ENCODE measurements at regions not wholly inside any gene's neighbourhood (a gene's known extent, or its start where the extent isn't known, plus 50 kb on each side); places are given as distances from the start of the nearest gene placed in this dataset.
"Not testable (repeated sequence)": the region's sequence is repeated elsewhere in the genome, so short reads cannot be mapped to it uniquely, and the experiment has no call there.

DNA sequence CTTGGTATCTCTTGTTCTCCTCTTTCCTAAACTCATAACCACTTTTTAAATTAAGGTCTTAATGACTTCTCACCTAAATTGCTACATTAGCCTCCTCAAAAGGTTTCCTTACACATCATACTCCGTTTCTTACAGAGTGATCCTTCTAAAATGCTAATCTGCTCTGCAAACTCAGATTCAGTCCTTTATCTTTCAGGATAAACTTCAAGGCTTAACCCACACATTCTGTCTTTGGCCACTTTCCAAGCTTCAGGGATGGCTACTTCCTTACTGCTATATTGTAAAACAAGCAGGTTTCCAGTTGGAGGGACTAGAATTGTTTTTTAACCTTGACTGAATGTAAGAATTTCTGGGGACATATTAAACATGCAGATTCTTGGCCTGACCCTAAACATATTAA, 105.5 kb upstream of the CHD1 start:
- no peak for DNase-seq (ENCODE audit: low read depth in 4 of 4, low spot score in 3 of 4)

DNA sequence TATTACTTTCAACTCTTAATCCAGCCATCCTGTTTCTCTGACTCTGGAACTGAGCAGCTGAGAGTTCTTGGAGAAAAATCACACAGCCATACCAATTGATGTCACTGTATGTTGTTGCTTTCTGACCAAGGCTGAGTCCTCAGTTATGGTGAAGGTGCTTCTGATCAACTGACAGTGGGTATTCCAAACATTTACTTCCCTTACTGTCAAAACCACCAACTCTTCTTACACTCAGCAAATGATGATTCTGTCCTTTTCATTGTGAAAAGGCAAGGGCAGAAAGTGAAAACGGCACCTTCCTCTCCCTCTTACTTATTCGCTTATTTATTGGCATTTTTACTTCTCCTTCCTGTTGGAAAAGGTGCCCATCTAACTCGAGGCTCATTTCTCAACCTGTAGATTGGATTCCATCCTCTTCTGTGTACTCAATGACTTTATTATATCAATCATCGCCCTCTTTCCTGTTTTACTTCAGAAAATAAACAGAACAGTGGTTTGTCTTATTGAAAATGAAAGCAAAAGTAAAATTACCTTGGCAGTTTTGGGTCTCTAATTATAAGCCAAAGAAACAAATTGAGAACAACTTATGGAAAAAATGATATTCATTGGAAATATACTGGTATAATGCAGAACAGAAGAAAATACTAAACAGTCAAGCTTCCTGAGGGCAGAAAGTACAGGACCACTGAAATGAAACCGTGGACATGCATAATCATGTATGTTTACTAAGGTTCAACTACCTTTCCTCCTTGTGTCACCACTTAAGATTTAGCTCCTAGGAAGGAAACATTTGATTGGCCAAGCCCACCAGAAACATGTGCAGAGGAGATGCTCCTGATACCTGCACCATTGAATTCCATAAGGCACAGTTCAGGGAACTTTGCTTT, 104.5 kb upstream of the CHD1 start:
- no peak for DNase-seq (ENCODE audit: low read depth in 4 of 4, low spot score in 3 of 4)

DNA sequence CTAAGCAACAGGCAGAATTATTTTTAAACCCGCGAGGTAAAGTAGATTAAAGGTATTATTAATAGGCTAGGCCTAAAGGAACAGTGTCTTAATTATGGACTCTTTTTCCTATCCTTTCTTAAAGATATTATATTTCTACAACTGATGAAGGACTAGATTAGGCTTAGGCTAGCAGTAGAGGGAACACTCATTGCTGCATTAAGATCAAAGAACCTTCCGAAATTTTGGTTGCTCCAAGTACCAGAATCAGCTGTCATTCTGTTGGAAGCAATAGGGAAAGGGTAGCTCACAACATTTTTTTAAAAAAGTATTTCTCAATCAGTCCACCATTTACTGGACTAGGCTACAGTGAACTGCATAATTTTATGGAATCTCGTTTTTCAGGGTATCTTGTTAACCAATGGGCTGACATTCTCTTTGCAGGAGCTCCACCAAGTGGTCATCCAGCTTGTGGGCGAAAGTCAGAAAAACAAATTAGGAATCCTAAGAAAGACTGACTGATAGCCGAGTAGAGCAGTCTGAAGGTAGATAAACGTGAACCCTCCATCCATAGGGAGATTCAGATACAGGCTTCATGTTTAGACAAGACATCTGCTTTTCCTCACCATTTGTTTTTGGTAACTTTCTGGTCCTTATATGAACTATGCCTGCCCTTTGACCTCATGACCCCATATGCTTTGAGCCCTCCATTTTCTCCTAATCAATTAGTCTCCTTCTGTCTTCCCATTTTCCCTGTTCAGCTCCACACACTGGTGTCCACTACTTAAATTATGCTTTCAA, 103.6 kb upstream of the CHD1 start:
- DNase-seq (ENCODE audit: low read depth in 4 of 4, low spot score in 3 of 4): peak in 2 of 4 donors; percentile 48 to 54

DNA sequence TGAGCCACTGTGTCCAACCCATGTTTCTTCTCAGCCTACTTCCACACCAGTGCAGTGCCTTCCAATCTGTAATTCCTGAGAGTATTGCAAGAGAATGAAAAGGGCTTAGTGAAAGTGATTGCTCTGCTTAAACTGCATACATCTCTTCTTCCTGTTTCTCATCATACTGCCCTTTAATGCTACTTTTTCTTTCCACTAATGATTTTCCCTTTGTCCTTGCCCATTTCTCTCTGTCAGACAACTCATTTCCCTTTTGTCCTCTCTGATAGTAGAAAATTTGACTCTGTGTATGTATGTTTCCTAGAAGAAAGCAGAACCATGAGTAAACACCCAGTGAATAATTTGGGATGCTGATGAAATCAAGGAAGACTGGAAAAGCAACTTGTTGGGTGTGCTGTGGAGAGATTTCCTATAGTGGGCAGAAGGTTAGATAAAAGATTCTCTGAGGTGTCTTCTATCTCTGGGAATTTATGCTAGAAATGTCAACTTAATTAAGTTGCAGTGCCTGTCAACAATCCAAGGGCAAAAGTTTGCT, 102.2 kb upstream of the CHD1 start:
- DNase-seq (ENCODE audit: low read depth in 4 of 4, low spot score in 3 of 4): no peak

DNA sequence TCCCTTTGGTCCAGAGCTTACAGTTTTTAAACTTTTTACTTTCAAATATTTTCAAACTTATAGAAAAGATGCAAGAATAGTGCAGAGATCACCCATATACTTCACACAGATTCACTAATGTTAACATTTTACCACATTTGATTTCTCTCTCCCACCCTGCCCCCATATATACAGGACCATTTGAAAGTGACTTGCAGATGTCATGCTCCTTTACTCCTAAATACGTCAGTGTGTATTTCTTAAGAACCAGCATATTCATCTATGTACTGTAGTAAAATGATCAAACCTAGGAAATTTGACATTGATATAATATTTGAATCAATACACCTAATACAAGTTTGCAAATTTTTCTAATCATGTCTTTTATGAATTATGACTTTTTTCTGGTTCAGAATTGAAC, 100.4 kb upstream of the CHD1 start:
- DNase-seq (ENCODE audit: low read depth in 4 of 4, low spot score in 3 of 4): no peak

DNA sequence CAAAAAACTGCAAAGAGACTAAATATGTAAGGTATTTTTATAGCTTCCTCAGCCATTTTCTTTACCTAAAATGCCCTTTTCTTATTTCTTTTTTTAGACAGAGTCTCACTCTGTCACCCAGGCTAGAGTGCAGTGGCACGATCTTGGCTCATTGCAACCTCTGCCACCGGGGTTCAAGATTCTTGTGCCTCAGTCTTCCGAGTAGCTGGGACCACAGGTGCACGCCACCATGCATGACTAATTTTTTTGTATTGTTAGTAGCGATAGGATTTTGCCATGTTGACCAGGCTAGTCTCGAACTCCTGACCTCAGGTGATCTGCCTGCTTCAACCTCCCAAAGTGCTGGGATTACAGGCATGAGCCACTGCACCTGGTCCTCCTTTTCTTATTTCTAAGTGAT, 99.4 kb upstream of the CHD1 start:
- DNase-seq (ENCODE audit: low read depth in 4 of 4, low spot score in 3 of 4): not testable (repeated sequence)

DNA sequence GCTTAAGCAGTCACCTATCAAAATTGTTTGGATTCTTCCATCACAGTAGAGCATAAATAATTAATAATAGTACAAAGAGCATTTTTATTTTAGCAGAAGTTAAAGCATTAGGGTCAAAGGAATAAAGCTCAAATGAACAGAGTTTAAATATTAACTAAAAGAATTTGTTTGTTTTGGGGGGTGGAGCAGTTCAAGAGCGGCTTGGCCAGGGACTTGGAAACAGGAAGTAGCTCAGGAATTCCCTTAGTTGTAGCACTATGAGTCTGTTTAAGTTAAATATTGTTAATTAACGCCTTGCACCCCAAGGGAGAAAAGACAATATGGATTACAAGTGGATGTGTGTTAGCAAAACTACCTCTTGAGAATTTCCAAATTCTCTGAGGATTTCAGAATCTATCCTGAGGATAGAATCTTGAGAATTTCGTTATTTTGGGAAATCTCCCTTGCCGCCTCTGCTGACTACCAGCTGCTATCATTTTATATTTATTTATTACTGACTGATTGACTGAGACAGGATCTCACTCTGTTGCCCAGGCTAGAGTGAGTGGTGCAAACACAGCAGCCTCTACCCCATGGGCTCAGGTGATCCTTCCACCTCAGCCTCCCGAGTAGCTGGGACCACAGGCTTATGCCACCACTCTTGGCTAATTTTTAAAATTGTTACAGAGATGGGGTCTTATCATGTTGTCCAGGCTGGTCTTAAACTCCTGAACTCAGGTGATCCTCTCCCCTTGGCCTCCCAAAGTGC, 96.7 kb upstream of the CHD1 start:
- DNase-seq (ENCODE audit: low read depth in 4 of 4, low spot score in 3 of 4): peak in 1 of 4 donors; percentile 19

DNA sequence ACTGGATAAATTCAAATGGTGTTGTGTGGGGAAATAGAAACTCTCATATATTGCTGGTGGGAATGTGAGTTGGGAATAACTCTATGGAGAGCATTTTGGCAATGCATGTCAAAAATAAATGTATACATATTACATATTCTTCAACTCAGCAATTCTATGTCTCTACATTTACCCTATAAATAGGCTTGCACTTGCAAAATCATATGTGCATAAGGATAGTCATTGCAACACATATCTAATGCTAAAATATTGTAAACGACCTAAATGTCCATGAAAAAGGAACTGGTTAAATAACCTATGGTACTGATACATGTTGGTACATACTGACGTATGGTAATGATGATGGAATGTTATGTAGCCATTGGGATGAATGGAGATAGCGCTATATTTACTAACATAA, 94.5 kb upstream of the CHD1 start:
- DNase-seq (ENCODE audit: low read depth in 4 of 4, low spot score in 3 of 4): no peak

DNA sequence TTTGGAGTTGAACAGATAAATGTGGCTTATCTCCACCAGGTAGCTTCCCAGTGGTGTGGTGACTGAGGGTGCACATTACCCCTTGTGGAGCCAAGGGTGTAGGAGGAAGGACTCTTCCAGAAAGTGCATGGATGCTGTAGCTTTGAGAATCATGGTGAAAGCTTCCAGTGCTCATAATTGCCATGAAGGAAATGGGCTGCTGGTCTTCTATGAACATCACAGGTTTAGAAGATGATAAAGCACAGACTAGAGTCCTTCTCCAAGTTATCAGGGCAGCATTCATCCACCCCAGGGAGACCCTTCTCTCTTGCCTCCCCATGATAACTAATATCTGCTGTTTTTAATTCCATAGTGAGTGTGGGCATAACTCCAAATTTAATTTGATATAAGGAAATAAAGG, 93.4 kb upstream of the CHD1 start:
- DNase-seq (ENCODE audit: low read depth in 4 of 4, low spot score in 3 of 4): no peak

DNA sequence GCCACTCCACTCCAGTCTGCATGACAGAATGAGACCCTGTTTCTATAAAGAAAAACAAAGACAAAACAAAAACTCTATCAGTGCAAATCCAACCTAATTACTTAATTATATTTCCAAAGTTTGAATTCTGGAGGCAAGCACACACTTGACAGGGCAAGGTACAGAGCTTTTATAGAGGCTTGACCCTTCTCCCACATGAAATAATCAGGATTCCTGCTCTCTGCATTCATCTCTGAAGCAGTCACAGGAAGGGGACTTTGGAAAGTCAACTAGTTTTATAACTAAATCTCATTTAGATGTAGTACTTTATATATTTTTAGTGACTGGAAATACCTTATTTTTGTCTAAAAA, 91.9 kb upstream of the CHD1 start:
- no peak for DNase-seq (ENCODE audit: low read depth in 4 of 4, low spot score in 3 of 4)

DNA sequence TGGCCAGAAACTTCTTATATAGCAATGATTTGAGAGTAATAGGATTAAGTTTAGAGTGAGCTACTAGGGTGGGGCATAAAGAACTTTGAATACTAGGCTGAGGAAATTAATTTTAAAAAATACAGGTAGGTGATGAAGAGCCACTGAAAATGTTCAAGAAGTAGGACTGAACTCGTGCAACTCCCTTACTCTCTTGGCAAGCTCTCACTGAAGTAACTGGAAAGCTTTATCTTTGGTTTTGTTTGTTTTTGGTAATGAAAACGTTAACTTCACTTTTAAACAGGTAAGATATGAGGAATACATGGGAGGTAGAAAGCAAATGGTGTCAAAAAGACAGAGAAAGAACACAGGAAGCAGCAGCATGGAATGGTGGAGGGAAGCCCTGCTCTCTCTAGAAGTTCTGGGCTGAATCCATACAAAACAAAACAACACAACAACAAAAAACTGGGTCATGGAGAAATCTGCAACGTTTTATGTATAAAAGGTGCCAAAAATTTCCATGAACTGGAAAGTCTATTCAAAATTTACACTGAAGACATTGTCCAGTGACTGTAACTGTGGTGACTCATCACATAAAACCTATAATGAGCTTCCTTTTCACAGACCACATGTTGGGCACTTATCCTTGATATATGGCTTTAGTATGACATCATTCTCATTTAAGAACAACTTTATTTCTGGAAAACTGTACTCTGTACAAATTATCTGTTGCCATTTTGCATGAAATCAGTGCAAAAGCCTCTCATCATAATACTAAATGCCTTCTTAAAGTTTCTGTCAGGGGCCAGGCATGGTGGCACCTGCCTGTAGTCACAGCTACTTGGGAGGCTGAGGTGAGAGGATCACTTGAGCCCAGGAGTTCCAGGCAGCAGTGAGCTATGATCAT, 91.2 kb upstream of the CHD1 start:
- no peak for DNase-seq (ENCODE audit: low read depth in 4 of 4, low spot score in 3 of 4)

DNA sequence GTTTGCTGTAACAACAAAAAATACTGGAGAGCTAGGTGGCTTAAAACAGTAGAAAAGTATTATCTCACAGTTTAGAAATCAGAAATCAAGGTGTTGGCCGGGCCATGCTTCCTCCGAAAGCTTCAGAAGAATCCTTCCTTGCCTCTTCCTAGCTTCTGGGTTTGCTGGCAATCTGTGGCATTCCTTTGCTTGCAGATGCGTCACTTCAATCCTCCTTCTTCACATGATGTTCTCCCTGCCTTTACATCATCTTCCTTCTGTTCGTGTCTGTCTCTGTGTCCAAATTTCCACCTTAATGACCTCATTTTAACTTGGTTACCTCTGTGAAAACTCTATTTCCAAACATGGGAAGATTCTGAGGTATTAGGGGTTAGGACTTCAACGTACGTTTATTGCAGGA, 90.4 kb upstream of the CHD1 start:
- no peak for DNase-seq (ENCODE audit: low read depth in 4 of 4, low spot score in 3 of 4)

DNA sequence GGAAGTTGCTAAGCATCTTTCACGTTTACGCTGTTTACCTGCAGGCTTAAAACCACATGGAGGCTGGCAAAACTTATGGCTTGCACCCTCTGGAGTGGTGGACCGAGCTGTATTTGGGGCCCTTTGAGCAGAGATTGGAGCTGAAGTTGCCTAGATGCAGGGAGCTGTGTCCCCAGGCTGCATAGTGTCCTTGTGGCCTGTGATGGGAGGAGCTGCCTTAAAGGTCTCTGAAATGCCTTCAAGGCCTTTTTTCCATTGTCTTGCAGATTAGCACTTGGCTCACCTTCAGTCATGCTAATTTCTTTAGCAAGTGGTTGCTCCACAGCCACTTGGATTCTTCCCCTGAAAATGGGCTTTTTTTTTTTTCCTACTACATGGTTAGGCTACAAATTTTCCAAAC, 81.5 kb upstream of the CHD1 start:
- no peak for DNase-seq (ENCODE audit: low read depth in 4 of 4, low spot score in 3 of 4)

DNA sequence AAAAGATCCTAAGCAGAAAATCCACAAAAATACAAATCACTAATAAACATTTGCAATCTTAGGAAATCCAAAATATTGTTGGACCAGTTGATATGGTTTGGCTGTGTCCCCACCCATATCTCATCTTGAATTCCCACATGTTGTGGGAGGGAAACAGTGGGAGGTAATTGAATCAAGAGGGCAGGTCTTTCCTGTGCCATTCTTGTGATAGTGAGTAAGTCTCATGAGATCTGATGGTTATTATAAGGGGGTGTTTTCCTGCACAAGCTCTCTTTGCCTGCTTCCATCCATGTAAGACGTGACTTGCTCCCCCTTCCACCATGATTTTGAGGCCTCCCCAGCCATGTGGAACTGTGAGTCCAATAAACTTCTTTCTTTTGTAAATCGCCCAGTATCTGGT, 79.2 kb upstream of the CHD1 start:
- not testable (repeated sequence) for DNase-seq (ENCODE audit: low read depth in 4 of 4, low spot score in 3 of 4)

DNA sequence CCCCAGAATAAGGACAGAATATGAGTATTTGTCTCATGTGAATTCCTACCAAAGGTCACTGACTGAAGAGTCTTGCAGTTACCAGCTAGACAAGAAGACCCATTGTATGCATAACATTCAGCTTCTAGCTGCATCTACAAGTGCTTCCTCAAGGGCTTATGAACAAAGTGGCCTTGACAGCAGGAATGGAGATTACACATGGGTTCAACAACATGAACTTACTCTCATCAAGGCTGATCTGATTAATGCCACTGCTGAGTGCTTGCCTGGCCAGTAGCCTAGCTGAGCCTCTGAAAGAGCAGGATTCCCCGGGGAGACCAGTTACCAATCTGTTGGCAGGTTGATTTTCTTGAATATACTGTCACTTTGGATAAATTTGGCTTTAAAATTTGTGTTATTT, 76.7 kb upstream of the CHD1 start:
- no peak for DNase-seq (ENCODE audit: low read depth in 4 of 4, low spot score in 3 of 4)

DNA sequence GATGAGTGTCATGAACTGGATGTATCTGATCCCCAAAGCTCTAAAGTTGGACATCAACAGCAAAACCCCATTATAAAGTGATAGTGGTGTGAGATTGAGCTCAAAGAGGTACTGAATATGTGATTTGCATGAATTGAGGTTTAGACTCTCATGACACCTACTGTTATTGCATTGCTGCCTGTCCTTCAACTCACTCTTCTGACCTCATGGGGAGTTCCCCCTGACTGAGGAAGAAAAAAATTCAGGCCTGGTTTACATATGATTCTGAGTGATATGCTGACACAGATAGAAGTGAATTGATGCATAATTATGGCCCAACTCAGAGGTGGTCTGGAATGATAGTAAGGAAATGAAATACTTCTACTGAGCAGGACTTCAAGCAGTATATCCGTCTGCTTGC, 76.2 kb upstream of the CHD1 start:
- DNase-seq (ENCODE audit: low read depth in 4 of 4, low spot score in 3 of 4): no peak

DNA sequence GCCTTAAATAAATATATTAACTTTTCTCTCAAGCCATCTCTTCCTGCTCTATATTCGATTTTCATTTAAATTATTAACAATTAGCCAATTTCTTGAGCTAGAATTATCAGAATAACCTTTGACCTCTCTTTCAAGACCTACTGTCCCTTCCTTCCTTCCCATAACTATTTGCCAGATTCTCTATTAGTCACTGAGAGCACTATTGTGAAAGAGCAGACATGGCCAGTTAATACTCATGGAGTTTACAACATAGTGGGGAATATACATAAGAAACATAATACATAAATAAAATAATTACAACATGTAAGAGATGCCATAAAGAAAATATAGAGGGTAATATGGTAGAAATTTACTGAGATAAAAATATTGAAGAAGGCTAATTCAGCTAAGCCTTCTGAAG, 72.1 kb upstream of the CHD1 start:
- no peak for DNase-seq (ENCODE audit: low read depth in 4 of 4, low spot score in 3 of 4)

DNA sequence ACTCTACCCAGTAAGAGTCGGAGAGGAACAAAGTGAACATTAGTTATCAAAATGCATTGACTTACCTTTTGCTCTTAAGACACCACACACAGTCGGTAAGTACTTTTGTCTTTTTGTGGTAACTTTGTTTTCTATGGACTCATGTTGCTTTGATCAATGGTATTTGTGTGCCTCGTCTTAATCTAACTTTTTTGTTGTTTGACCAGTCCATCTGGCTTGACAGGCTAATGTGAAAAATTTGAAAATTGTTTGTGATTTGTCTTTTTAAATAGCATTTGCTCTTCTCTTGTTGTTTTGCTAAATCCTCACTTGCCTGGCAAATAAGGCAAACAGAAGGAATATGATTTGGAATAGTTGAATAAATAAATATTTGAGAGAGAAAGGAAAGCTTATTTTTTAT, 71.4 kb upstream of the CHD1 start:
- no peak for DNase-seq (ENCODE audit: low read depth in 4 of 4, low spot score in 3 of 4)

DNA sequence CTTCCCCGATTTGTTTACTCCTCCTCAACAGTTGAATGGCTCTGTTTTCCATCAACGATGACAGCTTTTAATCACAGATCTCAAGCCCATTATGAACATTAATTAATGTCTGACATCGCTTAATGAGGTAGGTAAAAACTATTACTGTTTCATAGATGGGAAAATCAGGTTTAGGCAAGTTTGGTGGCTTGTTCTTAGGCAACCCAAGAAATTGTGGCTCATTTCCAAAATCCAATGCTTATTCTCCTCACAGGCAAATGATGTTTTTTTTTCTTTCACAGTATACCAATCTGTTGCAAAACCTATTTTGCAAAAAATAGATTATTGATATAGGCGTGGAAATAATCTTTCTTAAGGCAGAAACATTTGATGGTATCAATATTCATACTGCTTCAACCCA, 70.8 kb upstream of the CHD1 start:
- DNase-seq (ENCODE audit: low read depth in 4 of 4, low spot score in 3 of 4): no peak

DNA sequence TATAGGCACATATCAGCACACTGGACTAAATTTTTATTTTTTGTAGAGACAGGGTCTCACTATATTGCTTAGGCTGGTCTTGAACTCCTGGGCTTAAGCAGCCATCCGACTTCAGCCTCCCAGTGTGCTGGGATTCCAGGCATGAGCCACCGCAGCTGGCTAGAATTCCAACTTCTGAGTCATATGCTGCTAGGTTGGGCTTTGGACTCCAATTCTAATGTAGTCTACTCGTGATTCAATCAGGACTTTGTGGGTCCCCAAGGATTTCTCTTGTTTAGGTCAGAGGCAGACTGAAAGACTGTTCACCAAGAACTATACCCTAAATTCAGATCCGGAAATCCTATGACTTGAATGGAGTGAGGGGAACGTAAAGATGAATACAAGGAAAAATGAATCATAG, 68.2 kb upstream of the CHD1 start:
- no peak for DNase-seq (ENCODE audit: low read depth in 4 of 4, low spot score in 3 of 4)

Measured in left renal pelvis (tissue), 4 donors.